Peyer's patch (tissue), 4 donors: ENCODE measurements at regions not wholly inside any gene's neighbourhood (a gene's known extent, or its start where the extent isn't known, plus 50 kb on each side); places are given as distances from the start of the nearest gene placed in this dataset.

Source experiments
- CTCF ChIP-seq, 6 experiments: fragments of 450-650 bp in 4 of 6; fragments of 200-600 bp in 2 of 6; sonication (generic) in 1 of 6; IDR thresholded peaks; one replicate each; pipeline ENCODE4 v1.5.1; 2017 to 2019; ENCODE audit warnings: antibody characterized with exemption in 6 of 6, mild to moderate bottlenecking in 3 of 6, moderate library complexity in 1 of 6
- POLR2A ChIP-seq, 2 donors: fragments of 450-650 bp; IDR thresholded peaks; one replicate each; pipeline ENCODE4 v1.5.1; 2017; ENCODE audit warnings: antibody characterized with exemption in 2 of 2, mild to moderate bottlenecking in 2 of 2, moderate library complexity in 2 of 2

- no peak for TF ChIP-seq POLR2A (IDR thresholded peaks at IDR 0.05)
- no peak for TF ChIP-seq CTCF (IDR thresholded peaks at IDR 0.05)
These were observed 128.3 kb downstream of the MAP3K7 start for GRCh38 chr6:90458353-90459224.
